ENCODE measurements at regions not wholly inside any gene's neighbourhood (a gene's known extent, or its start where the extent isn't known, plus 50 kb on each side); places are given as distances from the start of the nearest gene placed in this dataset.

- TF ChIP-seq, protein P1, sequence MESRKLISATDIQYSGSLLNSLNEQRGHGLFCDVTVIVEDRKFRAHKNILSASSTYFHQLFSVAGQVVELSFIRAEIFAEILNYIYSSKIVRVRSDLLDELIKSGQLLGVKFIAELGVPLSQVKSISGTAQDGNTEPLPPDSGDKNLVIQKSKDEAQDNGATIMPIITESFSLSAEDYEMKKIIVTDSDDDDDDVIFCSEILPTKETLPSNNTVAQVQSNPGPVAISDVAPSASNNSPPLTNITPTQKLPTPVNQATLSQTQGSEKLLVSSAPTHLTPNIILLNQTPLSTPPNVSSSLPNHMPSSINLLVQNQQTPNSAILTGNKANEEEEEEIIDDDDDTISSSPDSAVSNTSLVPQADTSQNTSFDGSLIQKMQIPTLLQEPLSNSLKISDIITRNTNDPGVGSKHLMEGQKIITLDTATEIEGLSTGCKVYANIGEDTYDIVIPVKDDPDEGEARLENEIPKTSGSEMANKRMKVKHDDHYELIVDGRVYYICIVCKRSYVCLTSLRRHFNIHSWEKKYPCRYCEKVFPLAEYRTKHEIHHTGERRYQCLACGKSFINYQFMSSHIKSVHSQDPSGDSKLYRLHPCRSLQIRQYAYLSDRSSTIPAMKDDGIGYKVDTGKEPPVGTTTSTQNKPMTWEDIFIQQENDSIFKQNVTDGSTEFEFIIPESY (IDR thresholded peaks at IDR 0.05) = no peak
- TF ChIP-seq TAF1 (conservative IDR thresholded peaks at IDR 0.05) (no peak), YY1 (IDR thresholded peaks at IDR 0.05) (no peak), SP1 (IDR thresholded peaks at IDR 0.05) (no peak), EGR1 (IDR thresholded peaks at IDR 0.05; ENCODE audit: low read depth in 2 of 2) (no peak), FOXA2 (IDR thresholded peaks at IDR 0.05) (no peak)
- TF ChIP-seq, protein P2, sequence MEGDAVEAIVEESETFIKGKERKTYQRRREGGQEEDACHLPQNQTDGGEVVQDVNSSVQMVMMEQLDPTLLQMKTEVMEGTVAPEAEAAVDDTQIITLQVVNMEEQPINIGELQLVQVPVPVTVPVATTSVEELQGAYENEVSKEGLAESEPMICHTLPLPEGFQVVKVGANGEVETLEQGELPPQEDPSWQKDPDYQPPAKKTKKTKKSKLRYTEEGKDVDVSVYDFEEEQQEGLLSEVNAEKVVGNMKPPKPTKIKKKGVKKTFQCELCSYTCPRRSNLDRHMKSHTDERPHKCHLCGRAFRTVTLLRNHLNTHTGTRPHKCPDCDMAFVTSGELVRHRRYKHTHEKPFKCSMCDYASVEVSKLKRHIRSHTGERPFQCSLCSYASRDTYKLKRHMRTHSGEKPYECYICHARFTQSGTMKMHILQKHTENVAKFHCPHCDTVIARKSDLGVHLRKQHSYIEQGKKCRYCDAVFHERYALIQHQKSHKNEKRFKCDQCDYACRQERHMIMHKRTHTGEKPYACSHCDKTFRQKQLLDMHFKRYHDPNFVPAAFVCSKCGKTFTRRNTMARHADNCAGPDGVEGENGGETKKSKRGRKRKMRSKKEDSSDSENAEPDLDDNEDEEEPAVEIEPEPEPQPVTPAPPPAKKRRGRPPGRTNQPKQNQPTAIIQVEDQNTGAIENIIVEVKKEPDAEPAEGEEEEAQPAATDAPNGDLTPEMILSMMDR (IDR thresholded peaks at IDR 0.05; ENCODE audit: low read depth, low read length, missing input control) = no peak
- WGBS = 67% methylated on average over 5 of the region's 5 CpGs
- no peaks in the 10 kb centered on the region for H3K4me1 ChIP-seq (ENCODE audit: control insufficient read depth in 4 of 4, insufficient read depth in 4 of 4, low read length in 3 of 4)
- no peak overlapping the region for H3K27ac ChIP-seq (ENCODE audit: low read depth in 1 of 2, low read length in 2 of 2)
- H3K27me3 ChIP-seq (ENCODE audit: control insufficient read depth in 4 of 4, insufficient read depth in 4 of 4, low read length in 3 of 4) = no peaks in the 10 kb centered on the region
- H3K36me3 ChIP-seq (ENCODE audit: control insufficient read depth in 4 of 4, insufficient read depth in 3 of 4, low read depth in 1 of 4, low read length in 3 of 4) = no peaks in the 10 kb centered on the region
- no peak for DNase-seq (ENCODE audit: low spot score)
- no peak overlapping the region for H3K4me3 ChIP-seq (ENCODE audit: low read depth in 1 of 3, low read length in 3 of 3)
- H3K9me3 ChIP-seq (ENCODE audit: control insufficient read depth in 4 of 4, low read length in 3 of 4) = no peaks in the 10 kb centered on the region
- no peak overlapping the region for H3K9ac ChIP-seq (ENCODE audit: low read depth in 1 of 2, low read length in 2 of 2)
These were observed 1092.0 kb upstream of the MAP3K7 start for GRCh38 chr6:91678679-91679446.

DNA sequence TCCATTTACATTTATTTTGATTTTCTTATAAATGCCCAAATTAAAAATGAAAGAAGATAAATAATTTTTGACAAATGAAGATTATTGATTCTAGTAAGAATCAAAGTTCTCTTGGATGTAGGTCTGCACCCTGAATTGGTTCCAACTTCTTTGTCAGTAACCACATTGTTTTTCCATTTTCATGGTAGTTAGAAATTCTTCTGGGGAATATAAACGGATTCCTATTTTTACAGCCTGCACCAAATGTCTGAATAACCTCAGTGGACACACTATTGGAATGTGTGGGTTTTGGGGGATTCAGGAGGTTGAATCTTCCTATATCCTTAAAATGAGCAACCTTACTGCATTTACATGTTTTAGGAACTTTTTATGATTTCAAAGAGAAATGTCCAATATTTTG, 1085.3 kb upstream of the MAP3K7 start:
- H3K4me3 ChIP-seq (ENCODE audit: low read depth in 1 of 3, low read length in 3 of 3) = no peak overlapping the region
- no peaks in the 10 kb centered on the region for H3K27me3 ChIP-seq (ENCODE audit: control insufficient read depth in 4 of 4, insufficient read depth in 4 of 4, low read length in 3 of 4)
- 58% methylated on average over 1 of the region's 1 CpG for WGBS
- H3K9me3 ChIP-seq (ENCODE audit: control insufficient read depth in 4 of 4, low read length in 3 of 4) = no peaks in the 10 kb centered on the region
- no peaks in the 10 kb centered on the region for H3K4me1 ChIP-seq (ENCODE audit: control insufficient read depth in 4 of 4, insufficient read depth in 4 of 4, low read length in 3 of 4)
- H3K27ac ChIP-seq (ENCODE audit: low read depth in 1 of 2, low read length in 2 of 2) = no peak overlapping the region
- no peak for DNase-seq (ENCODE audit: low spot score)
- no peaks in the 10 kb centered on the region for H3K36me3 ChIP-seq (ENCODE audit: control insufficient read depth in 4 of 4, insufficient read depth in 3 of 4, low read depth in 1 of 4, low read length in 3 of 4)
- TF ChIP-seq, protein P3, sequence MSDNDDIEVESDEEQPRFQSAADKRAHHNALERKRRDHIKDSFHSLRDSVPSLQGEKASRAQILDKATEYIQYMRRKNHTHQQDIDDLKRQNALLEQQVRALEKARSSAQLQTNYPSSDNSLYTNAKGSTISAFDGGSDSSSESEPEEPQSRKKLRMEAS (IDR thresholded peaks at IDR 0.05) = no peak
- no peak for TF ChIP-seq YY1 (IDR thresholded peaks at IDR 0.05)
- TF ChIP-seq SP1 (IDR thresholded peaks at IDR 0.05) = no peak
- TF ChIP-seq, protein P1 (IDR thresholded peaks at IDR 0.05) = no peak
- no peak for TF ChIP-seq HNF4A (conservative IDR thresholded peaks at IDR 0.05)
- no peak for TF ChIP-seq NR2F2 (IDR thresholded peaks at IDR 0.05)
- no peak for TF ChIP-seq REST (IDR thresholded peaks at IDR 0.05)
- TF ChIP-seq, protein P4, sequence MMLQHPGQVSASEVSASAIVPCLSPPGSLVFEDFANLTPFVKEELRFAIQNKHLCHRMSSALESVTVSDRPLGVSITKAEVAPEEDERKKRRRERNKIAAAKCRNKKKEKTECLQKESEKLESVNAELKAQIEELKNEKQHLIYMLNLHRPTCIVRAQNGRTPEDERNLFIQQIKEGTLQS (IDR thresholded peaks at IDR 0.05) = no peak
- no peak for TF ChIP-seq HNF4G (IDR thresholded peaks at IDR 0.05)
- no peak for TF ChIP-seq JUND (IDR thresholded peaks at IDR 0.05)
- TF ChIP-seq RAD21 (IDR thresholded peaks at IDR 0.05) = no peak
- no peak for TF ChIP-seq FOXA2 (IDR thresholded peaks at IDR 0.05)
- no peak for TF ChIP-seq RXRA (IDR thresholded peaks at IDR 0.05)
- TF ChIP-seq FOXA1 (IDR thresholded peaks at IDR 0.05) = no peak
- TF ChIP-seq TAF1 (conservative IDR thresholded peaks at IDR 0.05) = no peak
- H3K9ac ChIP-seq (ENCODE audit: low read depth in 1 of 2, low read length in 2 of 2) = no peak overlapping the region

All from liver (tissue), 8 donors.